GM21526 (cell line): ENCODE measurements at regions not wholly inside any gene's neighbourhood (a gene's known extent, or its start where the extent isn't known, plus 50 kb on each side); places are given as distances from the start of the nearest gene placed in this dataset.
"Not testable (repeated sequence)": the region's sequence is repeated elsewhere in the genome, so short reads cannot be mapped to it uniquely, and the experiment has no call there.

Experiments used
- ATAC-seq: cut with Tn5 transposase; IDR thresholded peaks from one replicate; pipeline ENCODE4 v1.9.1; 2021; ENCODE audit warnings: moderate library complexity; ENCODE audit not compliant: unreplicated experiment, low FRiP score

GRCh38 chr3:194938845-194939531 lies 253.3 kb downstream of the FAM43A start:
- no peak for ATAC-seq

- no peak for ATAC-seq
Observed at GRCh38 chr3:194939532-194939909, 253.8 kb downstream of the FAM43A start.

DNA sequence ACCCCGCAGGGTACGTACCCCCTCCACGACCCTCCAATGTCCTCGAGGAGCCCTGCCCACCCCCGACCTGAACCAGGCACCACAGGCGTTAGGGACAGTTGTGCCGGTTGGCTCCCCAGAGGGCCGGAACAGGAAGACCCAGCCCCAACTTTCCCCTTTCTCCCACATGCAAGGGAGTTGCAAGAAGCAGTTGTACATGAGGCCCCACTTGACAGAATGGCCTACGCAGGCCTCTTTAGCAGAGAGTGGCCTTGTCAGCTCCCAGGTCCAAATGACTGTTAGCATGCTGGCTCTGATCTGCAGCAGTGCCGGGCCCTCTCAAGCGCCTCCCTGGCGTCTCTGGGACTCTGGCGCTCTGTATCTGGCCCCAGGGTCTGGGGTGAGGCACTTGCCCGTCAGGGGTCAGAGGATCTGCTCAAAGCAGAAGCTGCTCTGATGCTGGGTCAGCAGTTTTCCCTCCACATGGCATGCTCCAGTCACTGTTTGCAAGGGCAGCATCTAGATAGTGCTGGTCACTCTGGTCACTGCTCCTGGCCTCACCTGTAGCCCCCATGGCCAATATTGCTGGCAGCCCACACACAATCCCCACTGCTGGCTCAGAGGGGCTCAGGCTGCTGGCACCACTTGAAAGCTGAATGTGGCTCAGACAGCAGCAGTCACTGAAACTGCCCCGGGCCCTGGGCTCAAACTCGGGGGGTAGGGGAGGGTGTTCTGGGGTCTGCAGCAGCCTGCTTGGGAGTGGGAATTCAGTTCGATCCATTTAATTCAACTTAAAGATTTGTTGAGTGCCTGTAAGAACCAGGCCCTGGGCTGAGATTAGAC lies 254.5 kb downstream of the FAM43A start:
- no peak for ATAC-seq

DNA sequence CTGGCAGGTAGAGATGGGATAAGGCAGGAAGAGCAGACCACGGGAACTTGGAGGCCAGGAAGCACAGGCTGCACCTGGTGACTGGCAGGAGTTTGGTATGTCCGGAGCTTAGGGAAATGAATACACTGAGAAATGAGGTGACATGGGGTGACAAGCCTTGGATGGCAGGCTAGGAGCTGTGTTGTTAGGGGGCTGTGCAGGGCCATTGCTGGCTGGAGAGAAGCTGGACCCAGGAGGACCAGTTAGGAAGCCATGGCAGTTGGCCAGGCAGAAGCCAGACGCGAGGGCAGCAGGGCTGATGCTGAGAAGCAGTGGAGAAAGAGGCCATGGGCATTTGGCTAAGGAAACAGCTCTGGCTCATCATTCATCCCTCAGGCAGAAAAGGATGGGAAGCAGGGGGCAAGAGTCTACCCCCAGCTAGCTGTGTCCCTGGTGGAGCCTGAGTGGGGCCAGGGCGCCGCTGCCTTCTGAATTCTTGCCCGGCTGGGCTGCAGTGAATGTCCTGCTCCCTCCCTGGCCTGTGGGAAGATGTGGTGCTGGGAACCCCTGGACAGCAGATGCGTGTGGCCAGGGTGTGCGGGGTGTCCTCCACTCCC lies 255.8 kb downstream of the FAM43A start:
- no peak for ATAC-seq

GRCh38 chr3:194941956-194942511 lies 256.4 kb downstream of the FAM43A start:
- ATAC-seq, result no peak

- no peak for ATAC-seq
Observed at GRCh38 chr3:194944526-194944925, 258.8 kb downstream of the FAM43A start.

DNA sequence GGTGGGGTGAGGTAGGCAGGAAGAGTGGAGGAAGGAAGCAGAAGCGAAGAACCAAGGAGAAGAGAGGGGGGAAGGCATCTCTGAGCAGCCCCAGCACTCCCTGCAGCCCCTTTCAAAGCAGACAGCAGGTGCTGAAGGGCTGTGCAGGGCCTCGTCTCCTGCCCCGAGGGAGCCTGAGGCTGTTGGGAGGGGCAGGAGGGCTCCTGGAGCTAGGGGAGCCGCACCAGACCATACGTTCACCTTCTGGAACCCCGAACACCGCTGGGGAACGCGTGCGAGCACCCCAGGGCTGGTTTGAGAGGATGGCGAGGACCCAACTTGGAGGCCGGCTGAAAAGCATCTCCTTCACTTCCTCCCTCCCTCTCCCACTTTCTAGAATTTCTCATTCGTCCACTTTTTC lies 259.8 kb downstream of the FAM43A start:
- ATAC-seq, result no peak

DNA sequence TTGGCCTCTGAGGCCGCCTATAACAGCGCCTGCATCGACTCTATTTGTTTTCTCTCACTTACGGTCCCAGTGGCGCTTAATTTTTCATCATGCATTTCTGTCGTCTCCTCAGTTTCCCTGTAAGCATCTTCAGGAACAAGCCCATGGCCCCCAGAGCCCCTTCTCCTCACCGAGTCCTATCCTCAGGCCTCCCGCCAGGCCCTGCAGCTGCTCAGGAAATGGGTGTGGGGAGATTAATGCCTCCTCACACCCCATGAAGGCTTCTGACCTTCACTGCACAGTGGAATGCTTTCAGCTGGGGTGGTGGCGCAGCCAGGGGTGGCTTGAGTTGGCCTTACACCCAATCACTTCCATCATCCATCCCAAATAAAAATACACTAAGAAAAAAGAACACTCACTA lies 260.4 kb downstream of the FAM43A start:
- ATAC-seq, result no peak

DNA sequence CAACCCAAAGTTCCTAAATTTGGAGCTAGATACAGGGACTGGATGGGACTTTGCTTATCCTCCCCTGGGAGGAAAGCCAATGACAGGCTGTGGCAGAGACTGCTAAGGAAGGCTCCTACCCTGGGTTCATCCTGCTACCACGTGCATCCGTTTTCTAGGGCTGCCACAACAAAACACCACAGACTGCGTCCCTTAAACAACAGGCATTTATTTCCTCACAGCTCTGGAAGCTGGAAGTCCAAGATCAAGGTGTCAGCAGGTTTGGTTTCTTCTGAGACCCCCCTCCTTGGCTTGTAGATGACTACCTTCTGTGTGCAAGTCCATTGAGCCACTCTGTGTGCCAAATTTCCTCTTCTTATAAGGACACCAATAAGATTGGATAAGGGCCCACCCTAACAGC lies 263.9 kb downstream of the FAM43A start:
- no peak for ATAC-seq

DNA sequence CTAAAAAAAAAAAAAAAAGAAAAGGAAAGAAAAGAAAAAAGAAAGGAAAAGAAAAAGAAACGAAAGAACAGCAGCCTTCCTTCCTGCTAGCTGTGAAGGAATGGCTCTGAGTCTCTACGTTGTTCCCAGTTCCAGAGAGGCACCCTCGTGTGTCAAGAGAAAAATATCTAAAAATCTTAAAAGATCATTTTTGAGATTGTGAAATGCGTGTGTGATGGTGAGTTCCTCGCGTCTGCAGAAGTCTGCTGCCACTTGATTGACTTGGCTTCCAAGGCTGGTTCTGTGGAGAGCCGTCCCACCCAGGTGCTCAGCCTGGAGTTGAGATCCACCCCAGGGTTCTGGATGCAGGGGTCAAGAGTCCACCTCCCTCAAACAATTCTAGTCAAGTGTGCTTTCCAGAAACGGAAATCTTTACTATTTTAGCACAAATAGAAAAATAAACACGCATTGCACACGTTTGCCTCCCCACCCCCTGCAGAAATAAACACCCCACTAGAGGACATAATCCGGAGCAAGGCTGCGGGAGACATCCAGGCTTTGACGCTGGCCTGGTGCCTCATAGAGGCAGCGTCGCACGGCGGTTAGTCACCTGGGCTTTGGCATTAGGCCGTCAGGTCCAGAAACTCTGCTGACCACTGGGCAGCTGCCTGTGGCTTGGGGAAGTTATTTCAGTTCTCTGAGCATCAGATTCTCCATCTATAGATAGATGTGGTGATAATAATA lies 265.4 kb downstream of the FAM43A start:
- no peak for ATAC-seq

- not testable (repeated sequence) for ATAC-seq
Observed at GRCh38 chr3:194951629-194951920, 265.9 kb downstream of the FAM43A start.

DNA sequence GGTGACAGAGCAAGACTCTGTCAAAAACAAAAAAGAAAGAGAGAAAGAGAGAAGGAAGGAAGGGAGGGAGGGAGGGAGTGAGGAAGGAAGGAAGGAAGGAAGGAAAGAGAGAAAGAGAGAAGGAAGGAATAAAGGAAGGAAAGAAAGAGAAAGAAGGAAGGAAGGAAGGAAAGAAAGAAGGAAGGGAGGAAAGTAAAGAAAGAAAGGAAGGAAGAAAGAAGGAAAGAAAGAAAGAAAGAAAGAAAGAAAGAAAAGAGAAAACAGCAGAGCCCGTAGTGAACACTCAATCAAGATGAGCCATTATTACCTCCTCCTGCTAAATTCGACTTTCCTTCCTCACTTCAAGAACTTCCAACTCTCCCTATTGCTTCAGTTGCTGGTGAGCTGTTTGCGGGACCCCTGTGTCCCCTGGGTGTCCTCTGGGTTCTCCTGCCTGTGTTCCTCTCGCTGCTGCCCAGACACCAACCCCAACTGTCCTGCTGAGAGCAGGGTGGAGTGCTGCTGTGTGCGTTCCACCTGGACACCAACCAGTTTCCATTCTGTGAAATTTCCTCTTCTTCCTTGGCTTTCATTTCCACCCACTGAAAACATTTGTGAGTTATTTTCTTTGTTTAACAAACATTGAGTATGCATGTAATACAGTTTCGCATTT lies 266.4 kb downstream of the FAM43A start:
- ATAC-seq, result no peak

DNA sequence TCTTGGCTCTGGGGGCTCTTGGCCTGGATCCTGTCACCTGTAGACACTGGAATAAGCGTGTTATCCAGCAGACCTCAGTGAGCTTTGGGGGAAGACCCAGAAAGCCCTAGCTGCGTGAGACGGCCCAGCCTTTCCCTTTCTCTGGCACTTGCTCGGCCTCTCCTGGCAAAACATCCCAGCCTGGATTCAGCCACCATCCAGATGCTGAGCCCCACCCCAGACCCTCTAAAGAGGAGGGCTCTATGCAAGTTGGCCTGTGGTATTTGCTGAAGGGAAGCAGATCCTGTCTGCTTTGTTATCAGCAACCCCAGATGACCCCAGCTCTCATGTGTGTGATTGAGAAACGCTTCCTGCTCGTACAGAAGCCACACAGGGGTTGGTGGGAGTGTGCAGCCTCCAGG lies 267.2 kb downstream of the FAM43A start:
- no peak for ATAC-seq

- ATAC-seq, result no peak
Observed at GRCh38 chr3:194953291-194953690, 267.6 kb downstream of the FAM43A start.

- ATAC-seq, result no peak
Observed at GRCh38 chr3:194955546-194955945, 269.9 kb downstream of the FAM43A start.

GRCh38 chr3:194955979-194956696 lies 270.5 kb downstream of the FAM43A start:
- ATAC-seq, result no peak

DNA sequence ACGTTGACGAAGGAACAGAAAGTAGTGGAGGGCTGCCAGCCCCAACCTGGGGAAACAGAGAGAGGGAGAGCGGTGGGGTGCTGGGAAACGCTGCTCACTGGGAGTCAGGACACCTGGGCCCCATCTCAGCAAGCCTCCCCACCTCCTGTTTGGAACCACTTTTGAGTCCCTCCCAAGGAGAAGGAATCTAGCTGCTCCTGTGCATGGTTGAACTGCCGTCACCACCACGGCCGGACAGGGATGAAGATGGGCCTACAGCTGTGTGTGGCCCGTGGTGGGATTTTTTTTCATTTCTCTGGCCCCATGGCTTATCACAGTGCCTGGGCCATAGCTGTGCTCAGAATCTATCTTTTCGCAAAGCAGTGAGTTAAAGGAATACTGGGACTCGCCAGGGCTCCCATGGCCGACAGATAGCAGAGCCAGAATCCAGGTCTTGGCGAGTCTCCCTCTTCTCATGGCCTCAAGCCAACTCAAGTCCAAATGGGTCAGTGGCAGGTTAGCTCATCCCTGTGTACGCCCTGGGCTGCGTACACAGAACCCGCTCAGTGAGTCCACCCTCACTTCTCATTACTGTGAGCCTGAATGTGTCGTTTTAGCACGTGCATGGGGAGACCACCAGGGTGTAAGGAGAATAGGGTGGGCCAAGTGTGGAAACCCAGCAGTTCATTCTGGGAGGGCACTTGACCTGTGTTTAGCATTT lies 271.2 kb downstream of the FAM43A start:
- no peak for ATAC-seq

GRCh38 chr3:194957743-194958240 lies 272.1 kb downstream of the FAM43A start:
- ATAC-seq, result no peak

GRCh38 chr3:194959217-194959616 lies 273.5 kb downstream of the FAM43A start:
- no peak for ATAC-seq
